C4-2B (cell line): ENCODE measurements at regions not wholly inside any gene's neighbourhood (a gene's known extent, or its start where the extent isn't known, plus 50 kb on each side); places are given as distances from the start of the nearest gene placed in this dataset.

Experiments used
- CTCF ChIP-seq: fragments of 450-650 bp; conservative IDR thresholded peaks from 2 replicates; pipeline ENCODE4 v1.5.1; 2017; ENCODE audit warnings: mild to moderate bottlenecking
- ZFX ChIP-seq: fragments of 450-650 bp; IDR thresholded peaks from 2 replicates; pipeline ENCODE4 v1.6.1; 2017

- no peak for TF ChIP-seq CTCF
- no peak for TF ChIP-seq ZFX
Measured at GRCh38 chr9:87026204-87026603, 78.9 kb upstream of the GAS1 start.
